ENCODE measurements at regions not wholly inside any gene's neighbourhood (a gene's known extent, or its start where the extent isn't known, plus 50 kb on each side); places are given as distances from the start of the nearest gene placed in this dataset.

DNA sequence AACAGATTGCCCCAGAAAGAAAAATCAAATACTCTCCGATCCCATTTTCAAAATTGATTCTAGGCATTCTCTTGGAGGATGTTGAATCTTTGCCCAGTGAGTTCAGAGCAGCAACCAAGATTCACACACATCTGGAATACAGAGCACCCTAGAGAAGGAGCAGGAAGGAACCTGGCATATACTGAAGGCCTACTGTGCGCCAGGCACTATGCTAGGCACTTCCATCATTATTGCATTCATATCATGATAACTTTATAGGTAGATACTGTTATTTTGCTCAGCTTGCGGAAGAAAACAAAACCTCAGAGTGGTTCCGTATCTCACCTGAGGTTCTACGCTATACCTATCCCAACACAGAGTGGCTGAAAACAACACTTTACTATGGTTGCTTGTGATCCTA lies 160.3 kb upstream of the SERTAD2 start:
- TF ChIP-seq ZNF274 (IDR thresholded peaks at IDR 0.05; ENCODE audit: low read depth, low read length) (no peak), YY1 (IDR thresholded peaks at IDR 0.05; ENCODE audit: insufficient read depth, insufficient read length) (no peak), SUZ12 (IDR thresholded peaks at IDR 0.05; ENCODE audit: extremely low read depth, insufficient read depth, insufficient read length) (no peak)
